RWPE2 (cell line): ENCODE measurements at regions not wholly inside any gene's neighbourhood (a gene's known extent, or its start where the extent isn't known, plus 50 kb on each side); places are given as distances from the start of the nearest gene placed in this dataset.

Experiments used
- ATAC-seq: fragments of 200-7000 bp; cut with Tn5 transposase; 3 replicates; pipeline ENCODE4 v1.9.1; 2021; ENCODE audit warnings: low read depth
- DNase-seq: peaks from one replicate; pipeline ENCODE4 v3.0.0-alpha.2; 2020; ENCODE audit warnings: low spot score
- H3K27ac ChIP-seq: fragments of 450-650 bp; 2 replicates; pipeline ENCODE4 v1.5.1; 2017; ENCODE audit warnings: mild to moderate bottlenecking; ENCODE audit not compliant: poor library complexity, severe bottlenecking
- H3K27me3 ChIP-seq: fragments of 250-450 bp; sonication (Bioruptor Pico); 2 replicates; pipeline ENCODE4 v1.5.1; 2021; ENCODE audit warnings: mild to moderate bottlenecking, moderate library complexity; ENCODE audit not compliant: insufficient read depth, poor library complexity, severe bottlenecking
- H3K36me3 ChIP-seq: fragments of 250-450 bp; sonication (Bioruptor Pico); 2 replicates; pipeline ENCODE4 v1.5.1; 2020; ENCODE audit warnings: low read depth, mild to moderate bottlenecking, moderate library complexity
- H3K4me1 ChIP-seq: fragments of 250-450 bp; sonication (Bioruptor Pico); 2 replicates; pipeline ENCODE4 v1.5.1; 2021; ENCODE audit warnings: mild to moderate bottlenecking, moderate library complexity; ENCODE audit not compliant: insufficient read depth, poor library complexity, severe bottlenecking
- H3K4me3 ChIP-seq: fragments of 250-450 bp; sonication (Bioruptor Pico); 2 replicates; pipeline ENCODE4 v1.5.1; 2021; ENCODE audit warnings: mild to moderate bottlenecking, moderate library complexity; ENCODE audit not compliant: severe bottlenecking
- H3K9me3 ChIP-seq: fragments of 250-450 bp; sonication (Bioruptor Pico); 2 replicates; pipeline ENCODE4 v1.5.1; 2021; ENCODE audit warnings: mild to moderate bottlenecking, moderate library complexity; ENCODE audit not compliant: severe bottlenecking
- CTCF ChIP-seq: fragments of 450-650 bp; IDR thresholded peaks from one replicate; pipeline ENCODE4 v1.5.1; 2017; ENCODE audit warnings: mild to moderate bottlenecking, moderate library complexity; ENCODE audit not compliant: poor library complexity, severe bottlenecking

- peaks cover 55% of the 10 kb centered on the region for H3K4me1 ChIP-seq
These were observed 190.4 kb downstream of the SPP2 start for GRCh38 chr2:234240917-234241316.

GRCh38 chr2:234235191-234235590 is 184.7 kb downstream of the SPP2 start:
- H3K27me3 ChIP-seq, result no peaks in the 10 kb centered on the region
- TF ChIP-seq CTCF, result no peak
- H3K27ac ChIP-seq, result no peak overlapping the region

More at GRCh38 chr2:234240917-234241316, 190.4 kb downstream of the SPP2 start:
- Histone ChIP-seq H3K4me3 (no peak overlapping the region), H3K27ac (peak overlapping the region; percentile 100), H3K27me3 (no peaks in the 10 kb centered on the region), H3K36me3 (no peaks in the 10 kb centered on the region), H3K9me3 (peaks cover 4% of the 10 kb centered on the region)
- peak; percentile 67 for ATAC-seq
- no peak for DNase-seq
- TF ChIP-seq CTCF, result no peak

GRCh38 chr2:234231460-234231859 is 181.0 kb downstream of the SPP2 start:
- H3K9me3 ChIP-seq, result no peaks in the 10 kb centered on the region
- H3K4me3 ChIP-seq, result no peak overlapping the region
- no peaks in the 10 kb centered on the region for H3K36me3 ChIP-seq
- H3K27ac ChIP-seq, result no peak overlapping the region
- no peaks in the 10 kb centered on the region for H3K27me3 ChIP-seq
- DNase-seq (no peak), ATAC-seq (no peak)
- TF ChIP-seq CTCF, result no peak
- no peaks in the 10 kb centered on the region for H3K4me1 ChIP-seq

More at GRCh38 chr2:234235191-234235590, 184.7 kb downstream of the SPP2 start:
- Histone ChIP-seq H3K4me3 (no peak overlapping the region), H3K9me3 (peaks cover 4% of the 10 kb centered on the region), H3K36me3 (no peaks in the 10 kb centered on the region), H3K4me1 (no peaks in the 10 kb centered on the region)
- no peak for ATAC-seq
- no peak for DNase-seq

- no peak for TF ChIP-seq CTCF
- H3K4me3 ChIP-seq, result no peak overlapping the region
- no peaks in the 10 kb centered on the region for H3K9me3 ChIP-seq
- DNase-seq (no peak), ATAC-seq (no peak)
- H3K4me1 ChIP-seq, result peaks cover 4% of the 10 kb centered on the region
- no peaks in the 10 kb centered on the region for H3K36me3 ChIP-seq
- no peak overlapping the region for H3K27ac ChIP-seq
- no peaks in the 10 kb centered on the region for H3K27me3 ChIP-seq
These were observed 168.5 kb downstream of the SPP2 start for GRCh38 chr2:234219046-234219310.

- no peak for TF ChIP-seq CTCF
- Histone ChIP-seq H3K27ac (no peak overlapping the region), H3K27me3 (no peaks in the 10 kb centered on the region), H3K4me1 (peaks cover 4% of the 10 kb centered on the region), H3K36me3 (no peaks in the 10 kb centered on the region), H3K4me3 (no peak overlapping the region), H3K9me3 (no peaks in the 10 kb centered on the region)
- DNase-seq (no peak), ATAC-seq (peak; percentile 21; the same call in 1 of the 3 replicates)
These were observed 168.0 kb downstream of the SPP2 start for GRCh38 chr2:234218266-234219045.
